H9 (cell line): ENCODE measurements at regions not wholly inside any gene's neighbourhood (a gene's known extent, or its start where the extent isn't known, plus 50 kb on each side); places are given as distances from the start of the nearest gene placed in this dataset.

Experiments
- DNase-seq: peaks from one replicate; pipeline ENCODE4 v3.0.0-alpha.2; 2017
- H2AFZ ChIP-seq: one replicate; pipeline ENCODE4 v1.6.1; 2013; ENCODE audit warnings: mild to moderate bottlenecking, low read length, control low read depth, moderate library complexity
- H2AK5ac ChIP-seq: 2 replicates; pipeline ENCODE4 v1.6.1; 2013; ENCODE audit warnings: low read length, control low read depth, mixed read lengths; ENCODE audit not compliant: insufficient read length
- H2BK120ac ChIP-seq: one replicate; pipeline ENCODE4 v1.6.1; 2013; ENCODE audit warnings: low read depth, mild to moderate bottlenecking, low read length, control low read depth, inconsistent platforms; ENCODE audit not compliant: poor library complexity, severe bottlenecking
- H2BK12ac ChIP-seq: 2 replicates; pipeline ENCODE4 v1.6.1; 2013; ENCODE audit warnings: low read length, control low read depth, mixed read lengths, low read depth; ENCODE audit not compliant: insufficient read length
- H2BK15ac ChIP-seq: 2 replicates; pipeline ENCODE4 v1.6.1; 2013; ENCODE audit warnings: low read depth, low read length, control low read depth
- H2BK20ac ChIP-seq: one replicate; pipeline ENCODE4 v1.6.1; 2013; ENCODE audit warnings: low read depth, mild to moderate bottlenecking, low read length, control low read depth, inconsistent platforms; ENCODE audit not compliant: poor library complexity, severe bottlenecking
- H2BK5ac ChIP-seq: 2 replicates; pipeline ENCODE4 v1.6.1; 2013; ENCODE audit warnings: low read length, control low read depth, mixed read lengths; ENCODE audit not compliant: insufficient read length
- H3K14ac ChIP-seq: 2 replicates; pipeline ENCODE4 v1.6.1; 2013; ENCODE audit warnings: low read length, control low read depth; ENCODE audit not compliant: insufficient read depth
- H3K18ac ChIP-seq: 2 replicates; pipeline ENCODE4 v1.6.1; 2013; ENCODE audit warnings: low read depth, mild to moderate bottlenecking, mixed read lengths, low read length, control low read depth; ENCODE audit not compliant: insufficient read length
- H3K23ac ChIP-seq: 2 replicates; pipeline ENCODE4 v1.6.1; 2013; ENCODE audit warnings: low read length, control low read depth, mixed read lengths, low read depth; ENCODE audit not compliant: insufficient read length
- H3K23me2 ChIP-seq: 2 replicates; pipeline ENCODE4 v1.6.1; 2013; ENCODE audit warnings: low read depth, mild to moderate bottlenecking, mixed read lengths, low read length, control low read depth; ENCODE audit not compliant: insufficient read length, poor library complexity, severe bottlenecking
- H3K27ac ChIP-seq: 2 replicates; pipeline ENCODE4 v1.5.1; 2013; ENCODE audit warnings: low read length, control low read depth, mixed read lengths, low read depth; ENCODE audit not compliant: insufficient read length
- H3K27me3 ChIP-seq: 2 replicates; pipeline ENCODE4 v1.6.1; 2013; ENCODE audit warnings: low read length, control low read depth, inconsistent platforms; ENCODE audit not compliant: insufficient read depth
- H3K4ac ChIP-seq: 2 replicates; pipeline ENCODE4 v1.6.1; 2013; ENCODE audit warnings: low read depth, mild to moderate bottlenecking, control low read depth, inconsistent platforms, low read length, moderate library complexity
- H3K4me1 ChIP-seq: 2 replicates; pipeline ENCODE4 v1.6.1; 2013; ENCODE audit warnings: low read length, control low read depth, inconsistent platforms; ENCODE audit not compliant: insufficient read depth
- H3K4me2 ChIP-seq: 2 replicates; pipeline ENCODE4 v1.6.1; 2013; ENCODE audit warnings: low read length, control low read depth, mixed read lengths; ENCODE audit not compliant: insufficient read length, insufficient read depth
- H3K56ac ChIP-seq: 2 replicates; pipeline ENCODE4 v1.6.1; 2013; ENCODE audit warnings: low read depth, mild to moderate bottlenecking, mixed read lengths, low read length, control low read depth; ENCODE audit not compliant: insufficient read length
- H3K79me1 ChIP-seq: 2 replicates; pipeline ENCODE4 v1.6.1; 2013; ENCODE audit warnings: low read depth, mild to moderate bottlenecking, moderate library complexity, low read length, control low read depth, inconsistent platforms; ENCODE audit not compliant: insufficient read depth, poor library complexity, severe bottlenecking
- H3K79me2 ChIP-seq: 2 replicates; pipeline ENCODE4 v1.6.1; 2013; ENCODE audit warnings: low read length, control low read depth, inconsistent platforms; ENCODE audit not compliant: insufficient read depth
- H3K9ac ChIP-seq: 2 replicates; pipeline ENCODE4 v1.6.1; 2013; ENCODE audit warnings: low read length, control low read depth, mixed read lengths; ENCODE audit not compliant: insufficient read length; ENCODE audit errors: extremely low read depth
- H3K9me3 ChIP-seq: one replicate; pipeline ENCODE4 v1.6.1; 2013; ENCODE audit warnings: low read depth, low read length, inconsistent platforms; ENCODE audit not compliant: control insufficient read depth
- H3T11ph ChIP-seq: one replicate; pipeline ENCODE4 v1.6.1; 2013; ENCODE audit warnings: mild to moderate bottlenecking, low read length, control low read depth, inconsistent platforms
- H4K20me1 ChIP-seq: one replicate; pipeline ENCODE4 v1.6.1; 2013; ENCODE audit not compliant: control insufficient read depth, insufficient read length, insufficient read depth
- H4K5ac ChIP-seq: 2 replicates; pipeline ENCODE4 v1.6.1; 2013; ENCODE audit warnings: low read depth, mild to moderate bottlenecking, mixed read lengths, low read length, control low read depth; ENCODE audit not compliant: insufficient read length
- H4K8ac ChIP-seq: replicated peaks from 2 replicates; pipeline ENCODE4 v1.6.1; 2013; ENCODE audit warnings: low read length, control low read depth, mixed read lengths, low read depth; ENCODE audit not compliant: insufficient read length
- H4K91ac ChIP-seq: 2 replicates; pipeline ENCODE4 v1.6.1; 2013; ENCODE audit warnings: low read depth, mild to moderate bottlenecking, moderate library complexity, mixed read lengths, low read length, control low read depth; ENCODE audit not compliant: insufficient read length
- H3K27ac Mint-ChIP-seq, 3 experiments: 2 replicates in 2 of 3; 3 replicates in 1 of 3; pipeline ENCODE4 v1.8.0; 2020 to 2021; ENCODE audit warnings: mixed read lengths in 3 of 3, mild to moderate bottlenecking in 1 of 3, moderate library complexity in 1 of 3
- H3K27me3 Mint-ChIP-seq: 2 replicates; pipeline ENCODE4 v1.8.0; 2021; ENCODE audit warnings: low read depth, mild to moderate bottlenecking, moderate library complexity, mixed read lengths
- H3K36me3 Mint-ChIP-seq, 3 experiments: 2 replicates in 2 of 3; 3 replicates in 1 of 3; pipeline ENCODE4 v1.8.0; 2020 to 2021; ENCODE audit warnings: low read depth in 3 of 3, mixed read lengths in 3 of 3; ENCODE audit not compliant: insufficient read depth in 1 of 3
- H3K4me1 Mint-ChIP-seq, 2 experiments: 2 replicates each; pipeline ENCODE4 v1.8.0; 2020; ENCODE audit warnings: mixed read lengths in 2 of 2
- H3K4me3 Mint-ChIP-seq, 2 experiments: 2 replicates in 1 of 2; 3 replicates in 1 of 2; pipeline ENCODE4 v1.8.0; 2020 to 2021; ENCODE audit warnings: mild to moderate bottlenecking in 2 of 2, mixed read lengths in 2 of 2, moderate library complexity in 1 of 2
- H3K9me3 Mint-ChIP-seq, 2 experiments: 2 replicates in 1 of 2; 3 replicates in 1 of 2; pipeline ENCODE4 v1.8.0; 2020; ENCODE audit warnings: mild to moderate bottlenecking in 2 of 2, mixed read lengths in 2 of 2, moderate library complexity in 1 of 2
- WGBS: extraction: QIAGEN DNeasy Blood & Tissue Kit; methylation state at CpG from one replicate; pipeline ENCODE4 v1.1.7; 2013; ENCODE audit warnings: missing lambda C conversion rate, low lambda C conversion rate, mixed read lengths; ENCODE audit not compliant: insufficient read length; ENCODE audit errors: extremely low coverage; 5-methylcytosine and 5-hydroxymethylcytosine counted together
- TF ChIP-seq, protein P1 (sequence below): fragments of 200-600 bp; sonication (generic); conservative IDR thresholded peaks from 3 replicates; pipeline ENCODE4 v1.8.0; 2021; ENCODE audit warnings: antibody characterized with exemption, mild to moderate bottlenecking

DNA sequence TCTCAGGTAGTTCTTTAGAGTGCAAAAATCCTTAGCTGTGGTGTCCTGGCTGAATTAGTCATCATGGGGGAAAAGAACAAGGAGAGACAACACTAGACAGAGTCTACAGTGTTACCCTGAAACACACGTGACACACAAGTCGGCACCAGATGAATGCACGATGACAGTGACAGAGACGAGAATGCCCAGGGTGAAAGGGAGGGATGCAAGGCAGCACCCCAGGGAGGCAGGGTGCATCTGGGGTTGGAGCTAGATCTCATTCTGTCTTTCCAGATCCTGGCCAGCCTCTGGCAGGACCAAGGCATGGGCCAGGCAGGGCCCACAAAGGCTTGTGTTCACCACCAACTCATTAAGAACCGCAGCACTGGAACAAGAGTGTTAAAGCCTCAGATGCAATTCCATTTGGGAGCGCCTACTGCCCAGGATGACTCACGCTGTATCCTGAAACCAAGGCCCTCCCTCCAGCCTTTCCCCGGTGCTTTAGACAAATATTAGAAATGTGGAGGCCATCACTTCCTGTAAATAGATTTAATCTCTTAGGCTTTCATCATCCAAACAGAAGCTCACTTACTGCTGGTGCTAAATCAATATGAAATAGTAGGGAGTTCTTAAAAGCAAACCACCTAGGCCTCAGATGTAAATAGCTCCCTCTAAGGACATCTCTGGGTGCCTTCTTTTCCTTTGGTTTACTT lies 56.1 kb downstream of the IRX2 start:
- no CpG with 5 or more reads among the region's 8 CpGs for WGBS
- Histone ChIP-seq H3T11ph (no peak overlapping the region), H2AK5ac (no peak overlapping the region), H3K23ac (no peak overlapping the region), H3K27ac (no peak overlapping the region), H3K4ac (no peak overlapping the region), H4K5ac (no peak overlapping the region), H2BK12ac (no peak overlapping the region), H2AFZ (no peak overlapping the region), H3K14ac (no peak overlapping the region), H3K9me3 (no peaks in the 10 kb centered on the region), H4K20me1 (no peaks in the 10 kb centered on the region), H4K8ac (no peak overlapping the region), H3K79me2 (no peaks in the 10 kb centered on the region), H3K23me2 (no peaks in the 10 kb centered on the region), H3K4me2 (no peak overlapping the region), H3K56ac (no peak overlapping the region), H2BK120ac (no peak overlapping the region), H3K4me1 (no peaks in the 10 kb centered on the region), H4K91ac (no peak overlapping the region), H3K9ac (no peak overlapping the region), H2BK20ac (no peak overlapping the region), H2BK15ac (no peak overlapping the region), H3K18ac (no peak overlapping the region), H3K27me3 (no peaks in the 10 kb centered on the region), H3K79me1 (no peaks in the 10 kb centered on the region), H2BK5ac (no peak overlapping the region)
- Mint-ChIP-seq H3K4me3 (no peak overlapping the region), H3K4me1 (peaks cover 0 to 7% of the 10 kb centered on the region in 2 experiments; a peak in 2 of 4 replicates), H3K27me3 (peaks cover 11% of the 10 kb centered on the region), H3K9me3 (peaks cover 0 to 6% of the 10 kb centered on the region in 2 experiments; a peak in 4 of 5 replicates), H3K27ac (no peak overlapping the region), H3K36me3 (peaks cover 0 to 4% (median 0%) of the 10 kb centered on the region in 3 experiments; a peak in 1 of 7 replicates)
- no peak for DNase-seq
- TF ChIP-seq, protein P1, sequence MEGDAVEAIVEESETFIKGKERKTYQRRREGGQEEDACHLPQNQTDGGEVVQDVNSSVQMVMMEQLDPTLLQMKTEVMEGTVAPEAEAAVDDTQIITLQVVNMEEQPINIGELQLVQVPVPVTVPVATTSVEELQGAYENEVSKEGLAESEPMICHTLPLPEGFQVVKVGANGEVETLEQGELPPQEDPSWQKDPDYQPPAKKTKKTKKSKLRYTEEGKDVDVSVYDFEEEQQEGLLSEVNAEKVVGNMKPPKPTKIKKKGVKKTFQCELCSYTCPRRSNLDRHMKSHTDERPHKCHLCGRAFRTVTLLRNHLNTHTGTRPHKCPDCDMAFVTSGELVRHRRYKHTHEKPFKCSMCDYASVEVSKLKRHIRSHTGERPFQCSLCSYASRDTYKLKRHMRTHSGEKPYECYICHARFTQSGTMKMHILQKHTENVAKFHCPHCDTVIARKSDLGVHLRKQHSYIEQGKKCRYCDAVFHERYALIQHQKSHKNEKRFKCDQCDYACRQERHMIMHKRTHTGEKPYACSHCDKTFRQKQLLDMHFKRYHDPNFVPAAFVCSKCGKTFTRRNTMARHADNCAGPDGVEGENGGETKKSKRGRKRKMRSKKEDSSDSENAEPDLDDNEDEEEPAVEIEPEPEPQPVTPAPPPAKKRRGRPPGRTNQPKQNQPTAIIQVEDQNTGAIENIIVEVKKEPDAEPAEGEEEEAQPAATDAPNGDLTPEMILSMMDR = no peak
